ENCODE measurements at regions not wholly inside any gene's neighbourhood (a gene's known extent, or its start where the extent isn't known, plus 50 kb on each side); places are given as distances from the start of the nearest gene placed in this dataset.

DNA sequence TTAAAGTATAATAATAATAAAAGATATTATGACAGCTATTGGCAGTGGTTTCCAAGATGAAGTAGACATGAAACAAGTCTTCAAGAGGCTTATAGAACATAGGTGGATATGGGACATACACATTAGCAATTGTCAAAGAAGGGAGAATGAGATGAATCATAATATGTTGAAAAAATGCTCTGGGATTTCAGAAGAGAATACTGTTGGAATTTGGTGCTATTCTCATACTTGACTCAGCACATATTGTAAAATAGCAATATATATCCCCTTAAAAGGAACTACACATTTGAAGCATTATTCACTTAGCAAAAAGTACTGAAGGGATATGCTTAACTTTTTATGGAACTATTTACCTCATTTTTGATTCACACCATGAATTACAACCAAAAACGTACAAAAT, 577.2 kb upstream of the PCDH15 start:
- POLR2A ChIA-PET, result no interaction called here
- H3K4me1 Mint-ChIP-seq (ENCODE audit: low read depth), result no peaks in the 10 kb centered on the region
- intact Hi-C loops (cut with DNase I, micrococcal nuclease), result no loop called here
- H3K27ac Mint-ChIP-seq, result no peak overlapping the region
- H3K4me3 ChIP-seq (ENCODE audit: low read length), result no peak overlapping the region
- no peak overlapping the region for H3K27ac ChIP-seq (ENCODE audit: low read depth in 1 of 2, low read length in 2 of 2)
- H3K4me3 Mint-ChIP-seq, result no peak overlapping the region
- peaks cover 4 to 6% of the 10 kb centered on the region in 2 experiments for H3K9me3 ChIP-seq (ENCODE audit: control insufficient read depth in 1 of 2, insufficient read depth in 1 of 2, low read length in 2 of 2)
- CTCF ChIA-PET, result no interaction called here
- DNase-seq, result no peak
- TF ChIP-seq, protein P1, sequence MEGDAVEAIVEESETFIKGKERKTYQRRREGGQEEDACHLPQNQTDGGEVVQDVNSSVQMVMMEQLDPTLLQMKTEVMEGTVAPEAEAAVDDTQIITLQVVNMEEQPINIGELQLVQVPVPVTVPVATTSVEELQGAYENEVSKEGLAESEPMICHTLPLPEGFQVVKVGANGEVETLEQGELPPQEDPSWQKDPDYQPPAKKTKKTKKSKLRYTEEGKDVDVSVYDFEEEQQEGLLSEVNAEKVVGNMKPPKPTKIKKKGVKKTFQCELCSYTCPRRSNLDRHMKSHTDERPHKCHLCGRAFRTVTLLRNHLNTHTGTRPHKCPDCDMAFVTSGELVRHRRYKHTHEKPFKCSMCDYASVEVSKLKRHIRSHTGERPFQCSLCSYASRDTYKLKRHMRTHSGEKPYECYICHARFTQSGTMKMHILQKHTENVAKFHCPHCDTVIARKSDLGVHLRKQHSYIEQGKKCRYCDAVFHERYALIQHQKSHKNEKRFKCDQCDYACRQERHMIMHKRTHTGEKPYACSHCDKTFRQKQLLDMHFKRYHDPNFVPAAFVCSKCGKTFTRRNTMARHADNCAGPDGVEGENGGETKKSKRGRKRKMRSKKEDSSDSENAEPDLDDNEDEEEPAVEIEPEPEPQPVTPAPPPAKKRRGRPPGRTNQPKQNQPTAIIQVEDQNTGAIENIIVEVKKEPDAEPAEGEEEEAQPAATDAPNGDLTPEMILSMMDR (IDR thresholded peaks at IDR 0.05), result no peak
- H3K27me3 ChIP-seq (ENCODE audit: control insufficient read depth in 1 of 2, insufficient read depth in 2 of 2, low read length in 2 of 2), result no peaks in the 10 kb centered on the region
- no peaks in the 10 kb centered on the region for H3K27me3 Mint-ChIP-seq
- peaks cover 7% of the 10 kb centered on the region for H3K9me3 Mint-ChIP-seq
- ATAC-seq (ENCODE audit: poor library complexity), result no peak
- no peaks in the 10 kb centered on the region for H3K4me1 ChIP-seq (ENCODE audit: insufficient read depth, low read length)
- no peaks in the 10 kb centered on the region for H3K36me3 ChIP-seq (ENCODE audit: insufficient read depth, low read length)
- no peaks in the 10 kb centered on the region for H3K36me3 Mint-ChIP-seq (ENCODE audit: low read depth)

DNA sequence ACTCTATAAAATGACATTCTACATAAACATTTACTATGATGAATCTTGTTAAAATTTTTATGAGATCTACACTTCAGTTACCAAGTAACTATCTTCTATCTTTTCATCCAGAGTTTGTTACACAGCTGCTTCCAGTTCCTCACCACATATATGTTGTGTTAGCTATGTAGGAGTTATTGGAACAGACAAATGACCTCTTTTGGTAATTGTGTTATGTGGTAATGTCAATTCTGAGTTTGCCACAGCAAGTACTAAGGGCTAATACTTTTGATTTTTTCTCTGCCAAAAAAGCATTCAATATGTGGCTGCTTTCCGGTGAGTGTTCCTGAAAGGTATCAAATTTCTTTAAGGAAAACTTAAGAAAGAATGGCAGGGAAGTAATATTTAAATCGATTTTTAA, 573.9 kb upstream of the PCDH15 start:
- H3K4me3 Mint-ChIP-seq, result no peak overlapping the region
- intact Hi-C loops (cut with DNase I, micrococcal nuclease), result no loop called here
- Histone ChIP-seq H3K4me3 (ENCODE audit: low read length) (no peak overlapping the region), H3K27me3 (ENCODE audit: control insufficient read depth in 1 of 2, insufficient read depth in 2 of 2, low read length in 2 of 2) (no peaks in the 10 kb centered on the region), H3K36me3 (ENCODE audit: insufficient read depth, low read length) (no peaks in the 10 kb centered on the region), H3K4me1 (ENCODE audit: insufficient read depth, low read length) (no peaks in the 10 kb centered on the region), H3K27ac (ENCODE audit: low read depth in 1 of 2, low read length in 2 of 2) (no peak overlapping the region), H3K9me3 (ENCODE audit: control insufficient read depth in 1 of 2, insufficient read depth in 1 of 2, low read length in 2 of 2) (no peaks in the 10 kb centered on the region)
- ATAC-seq (ENCODE audit: poor library complexity) (no peak), DNase-seq (no peak)
- H3K9me3 Mint-ChIP-seq, result peaks cover 5% of the 10 kb centered on the region
- H3K4me1 Mint-ChIP-seq (ENCODE audit: low read depth), result no peaks in the 10 kb centered on the region
- TF ChIP-seq, protein P1 (IDR thresholded peaks at IDR 0.05), result no peak
- H3K36me3 Mint-ChIP-seq (ENCODE audit: low read depth), result no peaks in the 10 kb centered on the region
- ChIA-PET POLR2A (no interaction called here), CTCF (no interaction called here)
- no peak overlapping the region for H3K27ac Mint-ChIP-seq
- no peaks in the 10 kb centered on the region for H3K27me3 Mint-ChIP-seq

DNA sequence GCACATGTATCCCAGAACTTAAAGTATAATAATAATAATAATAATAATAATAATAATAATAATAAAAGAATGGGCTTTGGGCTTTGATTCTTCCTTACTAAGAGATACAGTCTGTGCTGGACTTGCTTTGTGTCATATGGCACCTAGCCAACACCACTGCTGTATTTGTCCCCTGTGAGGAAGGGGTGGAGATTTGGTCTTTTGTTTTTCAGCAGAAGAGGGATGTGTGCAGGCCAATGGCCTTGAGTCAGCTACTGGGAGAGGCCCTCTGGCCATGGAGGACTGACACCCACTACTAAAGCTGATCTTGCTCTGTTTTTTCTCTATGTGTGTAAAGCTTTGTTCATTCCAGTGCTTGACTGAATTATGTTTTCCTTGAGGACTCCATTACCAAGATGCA, 573.0 kb upstream of the PCDH15 start:
- ATAC-seq (ENCODE audit: poor library complexity), result no peak
- ChIA-PET CTCF (no interaction called here), POLR2A (no interaction called here)
- Histone ChIP-seq H3K27ac (ENCODE audit: low read depth in 1 of 2, low read length in 2 of 2) (no peak overlapping the region), H3K36me3 (ENCODE audit: insufficient read depth, low read length) (no peaks in the 10 kb centered on the region), H3K4me1 (ENCODE audit: insufficient read depth, low read length) (no peaks in the 10 kb centered on the region), H3K27me3 (ENCODE audit: control insufficient read depth in 1 of 2, insufficient read depth in 2 of 2, low read length in 2 of 2) (no peaks in the 10 kb centered on the region), H3K9me3 (ENCODE audit: control insufficient read depth in 1 of 2, insufficient read depth in 1 of 2, low read length in 2 of 2) (no peaks in the 10 kb centered on the region), H3K4me3 (ENCODE audit: low read length) (no peak overlapping the region)
- TF ChIP-seq, protein P1 (IDR thresholded peaks at IDR 0.05), result no peak
- Mint-ChIP-seq H3K36me3 (ENCODE audit: low read depth) (no peaks in the 10 kb centered on the region), H3K4me1 (ENCODE audit: low read depth) (no peaks in the 10 kb centered on the region), H3K9me3 (peaks cover 5% of the 10 kb centered on the region), H3K27ac (no peak overlapping the region), H3K4me3 (no peak overlapping the region), H3K27me3 (no peaks in the 10 kb centered on the region)
- intact Hi-C loops (cut with DNase I, micrococcal nuclease), result no loop called here
- no peak for DNase-seq
